IMR-90 (cell line): ENCODE measurements at regions not wholly inside any gene's neighbourhood (a gene's known extent, or its start where the extent isn't known, plus 50 kb on each side); places are given as distances from the start of the nearest gene placed in this dataset.

ENCODE experiments used
- ATAC-seq: fragments of 200-7000 bp; cut with Tn5 transposase; 2 replicates; pipeline ENCODE4 v1.9.1; 2020; ENCODE audit warnings: low read depth, mild to moderate bottlenecking, moderate library complexity
- BruUV-seq: library from RNA; stranded (reverse); fragments of 400-500 nt; replicated peaks from 2 replicates; lab custom pipeline; 2021; lab: Mats Ljungman, UMichigan
- CTCF ChIA-PET: fragments of 300-600 bp; formaldehyde crosslinking; extraction: SDS; loops from one replicate; lab custom pipeline; 2021; ENCODE audit warnings: antibody characterized with exemption; lab: Yijun Ruan, JAX
- POLR2A ChIA-PET: fragments of 300-600 bp; sonication (Branson Sonifier 250); formaldehyde crosslinking; loops from one replicate; lab custom pipeline; 2022; ENCODE audit warnings: antibody characterized with exemption; ENCODE audit not compliant: unreplicated experiment; lab: Charles Lee
- DNase-seq: peaks from one replicate; pipeline ENCODE4 v3.0.0; 2013
- H2AFZ ChIP-seq: replicated peaks from 2 replicates; pipeline ENCODE3; 2013; ENCODE audit warnings: low read length, mild to moderate bottlenecking; ENCODE audit not compliant: poor library complexity
- H2AK5ac ChIP-seq: 2 replicates; pipeline ENCODE4 v1.6.1; 2013; ENCODE audit warnings: low read depth, low read length, inconsistent platforms
- H2AK9ac ChIP-seq: replicated peaks from 2 replicates; pipeline ENCODE3; 2013; ENCODE audit warnings: mild to moderate bottlenecking, low read depth, low read length, moderate library complexity; ENCODE audit not compliant: poor library complexity
- H2BK120ac ChIP-seq: 2 replicates; pipeline ENCODE4 v1.6.1; 2013; ENCODE audit warnings: low read depth, low read length, inconsistent platforms
- H2BK15ac ChIP-seq: 3 replicates; pipeline ENCODE4 v1.6.1; 2013; ENCODE audit warnings: low read depth, low read length, inconsistent platforms
- H2BK20ac ChIP-seq: 2 replicates; pipeline ENCODE4 v1.6.1; 2013; ENCODE audit warnings: low read depth, mild to moderate bottlenecking, inconsistent platforms, low read length, moderate library complexity
- H2BK5ac ChIP-seq: 2 replicates; pipeline ENCODE4 v1.6.1; 2013; ENCODE audit warnings: mild to moderate bottlenecking, low read depth, low read length, inconsistent platforms; ENCODE audit not compliant: poor library complexity, severe bottlenecking
- H3K14ac ChIP-seq: replicated peaks from 2 replicates; pipeline ENCODE4 v1.6.1; 2013; ENCODE audit warnings: low read depth, low read length, inconsistent platforms
- H3K18ac ChIP-seq: 2 replicates; pipeline ENCODE4 v1.6.1; 2013; ENCODE audit warnings: low read depth, low read length, control low read depth
- H3K23ac ChIP-seq: 2 replicates; pipeline ENCODE4 v1.6.1; 2013; ENCODE audit warnings: low read depth, low read length, inconsistent platforms
- H3K27ac ChIP-seq: 2 replicates; pipeline ENCODE4 v1.5.1; 2013; ENCODE audit warnings: mild to moderate bottlenecking, control low read depth, low read length; ENCODE audit not compliant: insufficient read depth
- H3K27me3 ChIP-seq: 2 replicates; pipeline ENCODE4 v1.6.1; 2013; ENCODE audit warnings: low read length; ENCODE audit not compliant: control insufficient read depth, insufficient read depth
- H3K36me3 ChIP-seq: 2 replicates; pipeline ENCODE4 v1.6.1; 2013; ENCODE audit warnings: low read length, mixed read lengths; ENCODE audit not compliant: control insufficient read depth, insufficient read depth
- H3K4ac ChIP-seq: 2 replicates; pipeline ENCODE4 v1.6.1; 2013; ENCODE audit warnings: low read depth, low read length, inconsistent platforms
- H3K4me1 ChIP-seq: 2 replicates; pipeline ENCODE4 v1.6.1; 2013; ENCODE audit warnings: low read length, mixed read lengths; ENCODE audit not compliant: control insufficient read depth, insufficient read depth
- H3K4me2 ChIP-seq: 2 replicates; pipeline ENCODE4 v1.6.1; 2013; ENCODE audit warnings: low read depth, mild to moderate bottlenecking, control low read depth, low read length, moderate library complexity
- H3K4me3 ChIP-seq: 2 replicates; pipeline ENCODE4 v1.5.1; 2013; ENCODE audit warnings: low read depth, mild to moderate bottlenecking, control low read depth, low read length, moderate library complexity; ENCODE audit not compliant: insufficient read depth
- H3K56ac ChIP-seq: 2 replicates; pipeline ENCODE4 v1.6.1; 2013; ENCODE audit warnings: low read length, inconsistent platforms; ENCODE audit not compliant: insufficient read depth; ENCODE audit errors: extremely low read depth
- H3K79me1 ChIP-seq, 2 experiments: 2 replicates each; pipeline ENCODE4 v1.6.1; 2013; ENCODE audit warnings: low read length in 2 of 2, inconsistent platforms in 1 of 2, low read depth in 1 of 2
- H3K9ac ChIP-seq: 2 replicates; pipeline ENCODE4 v1.6.1; 2013; ENCODE audit warnings: low read depth, low read length, control low read depth
- H3K9me1 ChIP-seq: 2 replicates; pipeline ENCODE4 v1.6.1; 2013; ENCODE audit warnings: low read length, inconsistent platforms; ENCODE audit not compliant: insufficient read depth
- H3K9me3 ChIP-seq: 2 replicates; pipeline ENCODE4 v1.6.1; 2013; ENCODE audit warnings: low read length; ENCODE audit not compliant: control insufficient read depth, insufficient read depth
- H4K20me1 ChIP-seq: 2 replicates; pipeline ENCODE4 v1.6.1; 2013; ENCODE audit warnings: low read length, inconsistent platforms; ENCODE audit not compliant: insufficient read depth
- H4K5ac ChIP-seq: 2 replicates; pipeline ENCODE4 v1.6.1; 2013; ENCODE audit warnings: mild to moderate bottlenecking, low read depth, low read length, control low read depth
- H4K8ac ChIP-seq, 2 experiments: 2 replicates each; pipeline ENCODE4 v1.6.1; 2013; ENCODE audit warnings: low read depth in 2 of 2, low read length in 2 of 2, control low read depth in 1 of 2, inconsistent platforms in 1 of 2
- H4K91ac ChIP-seq: 2 replicates; pipeline ENCODE4 v1.6.1; 2013; ENCODE audit warnings: low read depth, low read length, inconsistent platforms; ENCODE audit not compliant: insufficient read depth
- BHLHE40 ChIP-seq: fragments of 150-350 bp; IDR thresholded peaks from 2 replicates; pipeline ENCODE4 v1.6.1; 2016; ENCODE audit warnings: mild to moderate bottlenecking, low read depth, low read length
- CEBPB ChIP-seq: IDR thresholded peaks from 2 replicates; pipeline ENCODE4 v1.6.1; 2012; ENCODE audit warnings: low read depth, low read length, improper control_type of control experiment
- MAZ ChIP-seq: IDR thresholded peaks from 2 replicates; pipeline ENCODE4 v1.6.1; 2012; ENCODE audit warnings: low read depth, mild to moderate bottlenecking, low read length, improper control_type of control experiment, moderate library complexity, borderline replicate concordance
- NFE2L2 ChIP-seq: fragments of 150-350 bp; IDR thresholded peaks from 2 replicates; pipeline ENCODE4 v1.6.1; 2016; ENCODE audit warnings: low read depth, mild to moderate bottlenecking, low read length
- RAD21 ChIP-seq: IDR thresholded peaks from 2 replicates; pipeline ENCODE4 v1.6.1; 2012; ENCODE audit warnings: low read length, improper control_type of control experiment
- RCOR1 ChIP-seq: IDR thresholded peaks from 2 replicates; pipeline ENCODE4 v1.6.1; 2012; ENCODE audit warnings: mild to moderate bottlenecking, low read length, improper control_type of control experiment; ENCODE audit not compliant: insufficient replicate concordance
- SMC3 ChIP-seq: fragments of 150-350 bp; IDR thresholded peaks from 2 replicates; pipeline ENCODE4 v1.6.1; 2016; ENCODE audit warnings: low read depth, mild to moderate bottlenecking, antibody characterized with exemption, low read length, moderate library complexity
- WGBS, 2 experiments: methylation state at CpG; one replicate each; pipeline versions ENCODE4 v1.1.5 to v1.1.7; 2013; ENCODE audit warnings: missing lambda C conversion rate in 2 of 2; ENCODE audit not compliant: insufficient read length in 1 of 2; ENCODE audit errors: extremely low coverage in 2 of 2; 5-methylcytosine and 5-hydroxymethylcytosine counted together
- dilution Hi-C: fragments of 300-500 bp; cut with HindIII; formaldehyde crosslinking; loops from one replicate; pipeline ENCODE4 v1.14.3; 2018; ENCODE audit warnings: low sequenced_read_pairs; ENCODE audit not compliant: unreplicated experiment
- in situ Hi-C: fragments of 300-500 bp; cut with MboI; formaldehyde crosslinking; loops from 3 replicates; pipeline ENCODE4 v1.14.3; 2019; ENCODE audit warnings: low sequenced_read_pairs, inconsistent platforms, mixed read lengths
- intact Hi-C: fragments of 100-400 bp; cut with micrococcal nuclease; formaldehyde crosslinking; loops from 2 replicates; pipeline ENCODE4 v1.10.0; 2022

DNA sequence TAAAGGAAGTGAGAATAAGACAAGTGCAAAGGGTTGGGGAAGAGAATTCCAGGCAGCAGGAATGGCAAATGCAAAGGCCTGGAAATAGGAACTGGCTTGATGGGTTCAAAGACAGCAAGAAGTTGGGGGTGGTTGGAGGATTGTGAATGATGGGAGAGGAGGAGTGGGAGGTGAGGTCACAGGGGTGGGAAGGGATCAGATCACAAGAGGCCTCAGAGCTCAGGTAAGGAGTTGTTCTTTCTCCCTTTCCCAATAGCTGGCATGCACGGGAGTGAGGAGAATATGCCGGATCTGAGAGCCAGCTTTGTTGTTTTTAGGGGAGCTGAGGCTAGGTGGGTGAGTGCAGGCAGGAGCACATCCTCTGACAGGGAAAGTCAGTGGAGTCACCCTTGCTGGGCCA, 94.0 kb upstream of the RAB3GAP2 start:
- no peak overlapping the region for H3K4me2 ChIP-seq
- no peak overlapping the region for H3K23ac ChIP-seq
- no peak overlapping the region for H3K4me3 ChIP-seq
- no peaks in the 10 kb centered on the region for H3K79me1 ChIP-seq
- H3K27ac ChIP-seq: no peak overlapping the region
- H3K4ac ChIP-seq: no peak overlapping the region
- no peak for DNase-seq
- ATAC-seq: no peak
- H3K14ac ChIP-seq: no peak overlapping the region
- in situ Hi-C loops: no loop called here
- intact Hi-C loops: no loop called here
- no peak overlapping the region for H3K56ac ChIP-seq
- H3K9me1 ChIP-seq: no peaks in the 10 kb centered on the region
- no peak overlapping the region for H4K8ac ChIP-seq
- no peaks in the 10 kb centered on the region for H3K27me3 ChIP-seq
- H2AFZ ChIP-seq: no peak overlapping the region
- no peaks in the 10 kb centered on the region for H3K9me3 ChIP-seq
- no peak overlapping the region for H4K5ac ChIP-seq
- dilution Hi-C loops: no loop called here
- BruUV-seq: no TSS peak
- peaks cover 2% of the 10 kb centered on the region; the same call in 1 of the 2 replicates for H3K4me1 ChIP-seq
- TF ChIP-seq CEBPB (no peak), RAD21 (no peak), SMC3 (no peak), RCOR1 (no peak), BHLHE40 (no peak), NFE2L2 (no peak), MAZ (no peak)
- no peak overlapping the region for H3K18ac ChIP-seq
- no peak overlapping the region for H2AK5ac ChIP-seq
- no peak overlapping the region for H2BK5ac ChIP-seq
- POLR2A ChIA-PET: no interaction called here
- H2BK120ac ChIP-seq: no peak overlapping the region
- H2BK20ac ChIP-seq: no peak overlapping the region
- no peak overlapping the region for H3K9ac ChIP-seq
- CTCF ChIA-PET: no interaction called here
- WGBS, 2 experiments: no CpG with 5 or more reads among the region's 2 CpGs
- H3K36me3 ChIP-seq: no peaks in the 10 kb centered on the region
- H4K91ac ChIP-seq: no peak overlapping the region
- H2AK9ac ChIP-seq: no peak overlapping the region
- H2BK15ac ChIP-seq: no peak overlapping the region
- H4K20me1 ChIP-seq: no peaks in the 10 kb centered on the region
